ENCODE measurements at regions not wholly inside any gene's neighbourhood (a gene's known extent, or its start where the extent isn't known, plus 50 kb on each side); places are given as distances from the start of the nearest gene placed in this dataset.

DNA sequence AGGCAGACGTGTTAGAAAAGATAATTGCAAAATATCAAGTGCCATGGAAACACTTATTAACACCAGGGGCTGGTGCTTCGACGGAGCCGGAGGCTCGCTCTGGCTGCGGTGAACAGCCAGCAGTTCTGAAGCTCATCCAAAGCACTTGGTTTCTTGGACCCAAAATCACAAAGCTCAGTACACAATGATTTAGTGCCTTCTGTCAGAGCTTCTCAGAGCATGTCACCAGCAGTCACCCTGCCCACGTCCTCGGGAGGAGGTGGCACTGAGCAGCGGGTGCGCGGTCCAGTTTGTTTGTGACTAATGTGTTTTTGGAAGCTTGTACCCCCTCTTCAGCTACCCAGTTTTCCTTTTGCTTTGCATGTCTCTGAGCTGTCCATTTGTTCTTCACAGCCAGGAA, 58.7 kb upstream of the KIRREL3 start:
- H3K9ac ChIP-seq (replicated peaks; ENCODE audit: extremely low read depth, insufficient read depth, low read length), result no peak overlapping the region
- no peaks in the 10 kb centered on the region for H3K27me3 ChIP-seq (ENCODE audit: control insufficient read depth in 2 of 2, insufficient read depth in 2 of 2, low read length in 2 of 2)
- TF ChIP-seq POLR2A (IDR thresholded peaks at IDR 0.05; ENCODE audit: low read depth, low read length), result no peak
- no peak for TF ChIP-seq EZH2 (IDR thresholded peaks at IDR 0.05; ENCODE audit: borderline replicate concordance, low read depth, low read length, severe bottlenecking)
- TF ChIP-seq JUN (IDR thresholded peaks at IDR 0.05; ENCODE audit: borderline replicate concordance, insufficient read depth, insufficient read length, low read depth), result no peak
- TF ChIP-seq, protein P1, sequence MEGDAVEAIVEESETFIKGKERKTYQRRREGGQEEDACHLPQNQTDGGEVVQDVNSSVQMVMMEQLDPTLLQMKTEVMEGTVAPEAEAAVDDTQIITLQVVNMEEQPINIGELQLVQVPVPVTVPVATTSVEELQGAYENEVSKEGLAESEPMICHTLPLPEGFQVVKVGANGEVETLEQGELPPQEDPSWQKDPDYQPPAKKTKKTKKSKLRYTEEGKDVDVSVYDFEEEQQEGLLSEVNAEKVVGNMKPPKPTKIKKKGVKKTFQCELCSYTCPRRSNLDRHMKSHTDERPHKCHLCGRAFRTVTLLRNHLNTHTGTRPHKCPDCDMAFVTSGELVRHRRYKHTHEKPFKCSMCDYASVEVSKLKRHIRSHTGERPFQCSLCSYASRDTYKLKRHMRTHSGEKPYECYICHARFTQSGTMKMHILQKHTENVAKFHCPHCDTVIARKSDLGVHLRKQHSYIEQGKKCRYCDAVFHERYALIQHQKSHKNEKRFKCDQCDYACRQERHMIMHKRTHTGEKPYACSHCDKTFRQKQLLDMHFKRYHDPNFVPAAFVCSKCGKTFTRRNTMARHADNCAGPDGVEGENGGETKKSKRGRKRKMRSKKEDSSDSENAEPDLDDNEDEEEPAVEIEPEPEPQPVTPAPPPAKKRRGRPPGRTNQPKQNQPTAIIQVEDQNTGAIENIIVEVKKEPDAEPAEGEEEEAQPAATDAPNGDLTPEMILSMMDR (IDR thresholded peaks at IDR 0.05; ENCODE audit: extremely low read depth in 1 of 2, insufficient read depth in 1 of 2, low read depth in 1 of 2, low read length in 2 of 2), result no peak
- TF ChIP-seq, protein P2, sequence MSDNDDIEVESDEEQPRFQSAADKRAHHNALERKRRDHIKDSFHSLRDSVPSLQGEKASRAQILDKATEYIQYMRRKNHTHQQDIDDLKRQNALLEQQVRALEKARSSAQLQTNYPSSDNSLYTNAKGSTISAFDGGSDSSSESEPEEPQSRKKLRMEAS (IDR thresholded peaks at IDR 0.05; ENCODE audit: insufficient read depth, insufficient read length), result no peak
- no peak for TF ChIP-seq FOS (IDR thresholded peaks at IDR 0.05; ENCODE audit: borderline replicate concordance, insufficient read depth, low read length)
- TF ChIP-seq GATA2 (IDR thresholded peaks at IDR 0.05; ENCODE audit: insufficient read depth, insufficient read length, low read depth, low read length), result no peak
- no peak for TF ChIP-seq MYC (IDR thresholded peaks at IDR 0.05; ENCODE audit: low read depth, low read length)
- TF ChIP-seq POLR2AphosphoS5 (IDR thresholded peaks at IDR 0.05; ENCODE audit: insufficient read depth, low read depth, low read length), result no peak
- no peak overlapping the region for H3K4me2 ChIP-seq (ENCODE audit: insufficient read depth, low read length)
- peaks cover 7% of the 10 kb centered on the region for H3K9me3 ChIP-seq (replicated peaks; ENCODE audit: control insufficient read depth, insufficient read depth, low read length)
- no peak overlapping the region for H3K27ac ChIP-seq (ENCODE audit: insufficient read depth, low read depth, low read length)
- FAIRE-seq, result no peak
- no peaks in the 10 kb centered on the region for H3K36me3 ChIP-seq (ENCODE audit: control insufficient read depth in 2 of 2, extremely low read depth in 1 of 2, insufficient read depth in 2 of 2, low read length in 2 of 2)
- no peaks in the 10 kb centered on the region for H3K79me2 ChIP-seq (ENCODE audit: control insufficient read depth, insufficient read depth, low read length)
- DNase-seq (ENCODE audit: low read depth, low spot score), result no peak
- dilution Hi-C loops (cut with MboI; ENCODE audit: extremely low pct_ligation_motif_present, low sequenced_read_pairs) (no loop called here), intact Hi-C loops (cut with micrococcal nuclease) (no loop called here)
- no peaks in the 10 kb centered on the region for H3K9me1 ChIP-seq (replicated peaks; ENCODE audit: control insufficient read depth, extremely low read depth, insufficient read depth, low read length)
- no peaks in the 10 kb centered on the region for H3K4me1 ChIP-seq (ENCODE audit: control insufficient read depth, extremely low read depth, insufficient read depth, low read length)
- no peak overlapping the region for H2AFZ ChIP-seq (ENCODE audit: low read depth, low read length)
- no peak overlapping the region for H3K4me3 ChIP-seq (replicated peaks in 1 of 3; ENCODE audit: insufficient read depth in 1 of 3, low read depth in 1 of 3, low read length in 3 of 3)
- ChIA-PET POLR2A (no interaction called here), CTCF (no interaction called here)
- BruUV-seq (replicated peaks), result no TSS peak
- H4K20me1 ChIP-seq (replicated peaks; ENCODE audit: control insufficient read depth, extremely low read depth, insufficient read depth, low read length), result no peaks in the 10 kb centered on the region

Measured in endothelial cell of umbilical vein (primary cell).